Kidney (tissue), 13 donors: ENCODE measurements at regions not wholly inside any gene's neighbourhood (a gene's known extent, or its start where the extent isn't known, plus 50 kb on each side); places are given as distances from the start of the nearest gene placed in this dataset.

Experiments
- DNase-seq, 5 donors: peaks; one replicate each; pipeline ENCODE4 v3.0.0-alpha.2; 2013 to 2020
- FAIRE-seq: peaks from 2 replicates; lab custom pipeline; 2012; peaks lifted over from hg19 to GRCh38; lab: Jason Lieb, UNC
- H3K27ac ChIP-seq, 2 donors: one replicate each; pipeline ENCODE4 v1.7.0; 2013; ENCODE audit warnings: low read depth in 2 of 2, low read length in 2 of 2, inconsistent platforms in 1 of 2
- H3K27me3 ChIP-seq: one replicate; pipeline ENCODE4 v1.7.1; 2013; ENCODE audit warnings: low read length, inconsistent platforms; ENCODE audit not compliant: control insufficient read depth, insufficient read depth
- H3K36me3 ChIP-seq, 3 donors: one replicate each; pipeline versions ENCODE4 v1.7.0 to v1.7.1; 2013; ENCODE audit warnings: low read length in 3 of 3, control low read depth in 1 of 3, inconsistent platforms in 1 of 3; ENCODE audit not compliant: insufficient read depth in 3 of 3, control insufficient read depth in 2 of 3
- H3K4me1 ChIP-seq, 3 donors: one replicate each; pipeline versions ENCODE4 v1.7.0 to v1.7.1; 2013; ENCODE audit warnings: low read length in 3 of 3, inconsistent platforms in 1 of 3, low read depth in 1 of 3; ENCODE audit not compliant: control insufficient read depth in 2 of 3, insufficient read depth in 2 of 3
- H3K4me3 ChIP-seq, 3 donors: one replicate each; pipeline versions ENCODE4 v1.7.0 to v1.8.1; 2013; ENCODE audit warnings: low read length in 3 of 3, control low read depth in 1 of 3, inconsistent platforms in 1 of 3
- H3K9ac ChIP-seq, 3 donors: one replicate each; pipeline versions ENCODE4 v1.7.0 to v1.7.1; 2013; ENCODE audit warnings: low read length in 3 of 3, control low read depth in 1 of 3, inconsistent platforms in 1 of 3
- H3K9me3 ChIP-seq, 3 donors: one replicate each; pipeline versions ENCODE4 v1.7.0 to v1.7.1; 2013; ENCODE audit warnings: low read length in 3 of 3, control low read depth in 1 of 3, inconsistent platforms in 1 of 3; ENCODE audit not compliant: control insufficient read depth in 2 of 3, insufficient read depth in 1 of 3
- intact Hi-C: fragments of 100-400 bp; cut with DNase I; formaldehyde crosslinking; loops from one replicate; pipeline ENCODE4 v1.11.1; 2022
- TF ChIP-seq, protein P1 (sequence below): IDR thresholded peaks from 3 replicates; pipeline ENCODE4 v1.5.1; 2012; ENCODE audit warnings: mild to moderate bottlenecking, moderate library complexity, borderline replicate concordance; ENCODE audit not compliant: insufficient read depth; ENCODE audit errors: extremely low read depth
- donor health status: control.
- donor health status: control.
- donor health status: control.
- donor health status: control.
- donor health status: control.
- donor health status: DM: yes; HTN: yes; CAD: no.
- donor health status: Normal renal cell carcinoma (clear cell type).

DNA sequence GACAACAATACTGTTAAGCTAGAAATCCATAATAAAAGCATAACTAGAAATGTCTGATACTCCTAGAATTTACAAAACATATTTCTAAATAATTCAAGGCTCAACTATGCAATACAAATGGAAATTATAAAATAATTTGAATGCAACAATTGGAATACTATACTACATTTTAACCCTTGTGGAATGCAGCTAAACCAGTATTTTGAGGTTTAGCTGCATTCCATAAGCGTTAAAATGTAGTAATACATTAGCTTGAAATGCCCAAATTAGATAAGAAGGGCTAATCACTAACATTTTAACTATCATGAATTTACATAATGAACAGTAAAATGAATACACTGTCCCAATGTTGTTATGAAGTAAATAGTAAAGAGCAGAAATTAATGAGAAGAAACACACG, 617.2 kb upstream of the CHORDC1 start:
- H3K27me3 ChIP-seq, result no peaks in the 10 kb centered on the region
- intact Hi-C loops, result no loop called here
- no peak overlapping the region for H3K4me3 ChIP-seq
- TF ChIP-seq, protein P1, sequence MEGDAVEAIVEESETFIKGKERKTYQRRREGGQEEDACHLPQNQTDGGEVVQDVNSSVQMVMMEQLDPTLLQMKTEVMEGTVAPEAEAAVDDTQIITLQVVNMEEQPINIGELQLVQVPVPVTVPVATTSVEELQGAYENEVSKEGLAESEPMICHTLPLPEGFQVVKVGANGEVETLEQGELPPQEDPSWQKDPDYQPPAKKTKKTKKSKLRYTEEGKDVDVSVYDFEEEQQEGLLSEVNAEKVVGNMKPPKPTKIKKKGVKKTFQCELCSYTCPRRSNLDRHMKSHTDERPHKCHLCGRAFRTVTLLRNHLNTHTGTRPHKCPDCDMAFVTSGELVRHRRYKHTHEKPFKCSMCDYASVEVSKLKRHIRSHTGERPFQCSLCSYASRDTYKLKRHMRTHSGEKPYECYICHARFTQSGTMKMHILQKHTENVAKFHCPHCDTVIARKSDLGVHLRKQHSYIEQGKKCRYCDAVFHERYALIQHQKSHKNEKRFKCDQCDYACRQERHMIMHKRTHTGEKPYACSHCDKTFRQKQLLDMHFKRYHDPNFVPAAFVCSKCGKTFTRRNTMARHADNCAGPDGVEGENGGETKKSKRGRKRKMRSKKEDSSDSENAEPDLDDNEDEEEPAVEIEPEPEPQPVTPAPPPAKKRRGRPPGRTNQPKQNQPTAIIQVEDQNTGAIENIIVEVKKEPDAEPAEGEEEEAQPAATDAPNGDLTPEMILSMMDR, result no peak
- no peaks in the 10 kb centered on the region for H3K36me3 ChIP-seq
- DNase-seq, result peak in 2 of 5 donors; percentile 27 to 29
- no peaks in the 10 kb centered on the region for H3K4me1 ChIP-seq
- FAIRE-seq, result no peak
- no peaks in the 10 kb centered on the region for H3K9me3 ChIP-seq
- H3K27ac ChIP-seq, result no peak overlapping the region
- no peak overlapping the region for H3K9ac ChIP-seq

DNA sequence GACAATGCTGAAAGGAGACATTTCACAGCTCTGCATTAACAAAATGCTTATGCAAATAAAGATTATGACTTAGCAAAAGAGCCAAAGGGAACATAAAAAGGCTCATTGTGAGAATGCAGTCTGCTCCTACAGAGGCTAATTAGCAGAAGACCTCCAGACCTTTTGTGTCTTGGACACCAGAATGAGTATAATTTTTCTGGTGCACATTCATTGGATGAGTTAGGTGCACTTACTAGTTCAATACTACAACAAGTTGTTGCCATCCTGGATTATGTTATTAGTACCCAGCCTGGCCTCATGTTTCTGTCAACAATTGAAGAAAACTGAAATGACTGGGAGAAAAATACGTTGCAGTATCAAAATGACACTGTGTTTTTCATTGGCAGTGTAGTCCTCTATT, 613.2 kb upstream of the CHORDC1 start:
- Histone ChIP-seq H3K4me3 (no peak overlapping the region), H3K9ac (no peak overlapping the region), H3K27ac (no peak overlapping the region), H3K27me3 (no peaks in the 10 kb centered on the region), H3K36me3 (no peaks in the 10 kb centered on the region), H3K4me1 (no peaks in the 10 kb centered on the region), H3K9me3 (no peaks in the 10 kb centered on the region)
- FAIRE-seq (no peak), DNase-seq (no peak)
- TF ChIP-seq, protein P1, result no peak
- intact Hi-C loops, result no loop called here

DNA sequence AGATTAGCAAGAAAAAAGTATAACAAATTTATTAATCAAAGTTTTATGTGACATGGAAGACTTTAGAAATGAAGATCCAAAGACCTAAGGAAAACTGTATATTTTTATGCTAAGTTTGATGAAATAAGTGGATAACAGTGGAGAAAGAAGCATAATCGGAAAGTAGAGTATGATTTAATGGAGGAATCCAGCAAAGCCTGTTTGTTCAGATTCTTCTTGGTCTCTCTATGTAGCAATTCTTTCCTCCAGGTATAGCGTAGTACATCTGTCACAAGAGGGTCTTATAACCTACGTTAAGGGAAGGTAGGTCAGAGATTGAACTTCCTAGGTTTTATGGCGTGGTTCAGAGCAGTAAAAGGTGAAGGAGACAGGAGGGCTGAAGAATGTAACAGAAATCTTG, 600.6 kb upstream of the CHORDC1 start:
- Histone ChIP-seq H3K27ac (no peak overlapping the region), H3K4me1 (no peaks in the 10 kb centered on the region), H3K9me3 (no peaks in the 10 kb centered on the region), H3K27me3 (no peaks in the 10 kb centered on the region), H3K36me3 (no peaks in the 10 kb centered on the region), H3K4me3 (no peak overlapping the region), H3K9ac (no peak overlapping the region)
- FAIRE-seq (no peak), DNase-seq (no peak)
- TF ChIP-seq, protein P1, result no peak
- intact Hi-C loops, result no loop called here

DNA sequence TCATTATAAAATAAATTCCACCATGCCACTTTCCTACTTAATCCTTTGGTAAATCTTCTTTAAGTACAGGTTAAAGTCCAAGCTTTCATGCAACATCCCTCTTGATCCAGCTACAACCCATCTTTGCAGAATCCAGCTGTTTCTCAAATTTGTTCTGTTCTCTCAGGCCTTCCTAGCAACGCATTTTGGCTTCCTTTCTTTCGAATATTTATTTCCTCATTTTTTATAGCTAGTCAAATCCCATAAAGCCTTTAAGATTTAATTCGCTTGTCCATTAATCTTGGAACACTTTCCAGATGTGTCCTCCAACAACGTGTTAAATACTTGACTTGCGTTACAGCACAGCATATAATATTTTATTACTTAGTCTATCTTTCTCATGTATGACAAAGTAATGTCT, 600.1 kb upstream of the CHORDC1 start:
- intact Hi-C loops, result no loop called here
- no peak for FAIRE-seq

More for the DNA sequence above, 600.1 kb upstream of the CHORDC1 start:
- Histone ChIP-seq H3K4me1 (no peaks in the 10 kb centered on the region), H3K9ac (no peak overlapping the region), H3K27me3 (no peaks in the 10 kb centered on the region), H3K4me3 (no peak overlapping the region), H3K27ac (no peak overlapping the region), H3K36me3 (no peaks in the 10 kb centered on the region), H3K9me3 (no peaks in the 10 kb centered on the region)
- peak in 2 of 5 donors; percentile 34 to 78 for DNase-seq
- TF ChIP-seq, protein P1, result no peak
